ENCODE measurements at regions not wholly inside any gene's neighbourhood (a gene's known extent, or its start where the extent isn't known, plus 50 kb on each side); places are given as distances from the start of the nearest gene placed in this dataset.

- H2AFZ ChIP-seq (ENCODE audit: control insufficient read depth, low read length) = no peak overlapping the region
- TF ChIP-seq, protein P1, sequence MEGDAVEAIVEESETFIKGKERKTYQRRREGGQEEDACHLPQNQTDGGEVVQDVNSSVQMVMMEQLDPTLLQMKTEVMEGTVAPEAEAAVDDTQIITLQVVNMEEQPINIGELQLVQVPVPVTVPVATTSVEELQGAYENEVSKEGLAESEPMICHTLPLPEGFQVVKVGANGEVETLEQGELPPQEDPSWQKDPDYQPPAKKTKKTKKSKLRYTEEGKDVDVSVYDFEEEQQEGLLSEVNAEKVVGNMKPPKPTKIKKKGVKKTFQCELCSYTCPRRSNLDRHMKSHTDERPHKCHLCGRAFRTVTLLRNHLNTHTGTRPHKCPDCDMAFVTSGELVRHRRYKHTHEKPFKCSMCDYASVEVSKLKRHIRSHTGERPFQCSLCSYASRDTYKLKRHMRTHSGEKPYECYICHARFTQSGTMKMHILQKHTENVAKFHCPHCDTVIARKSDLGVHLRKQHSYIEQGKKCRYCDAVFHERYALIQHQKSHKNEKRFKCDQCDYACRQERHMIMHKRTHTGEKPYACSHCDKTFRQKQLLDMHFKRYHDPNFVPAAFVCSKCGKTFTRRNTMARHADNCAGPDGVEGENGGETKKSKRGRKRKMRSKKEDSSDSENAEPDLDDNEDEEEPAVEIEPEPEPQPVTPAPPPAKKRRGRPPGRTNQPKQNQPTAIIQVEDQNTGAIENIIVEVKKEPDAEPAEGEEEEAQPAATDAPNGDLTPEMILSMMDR (optimal IDR thresholded peaks at IDR 0.05 in 1 of 3, IDR thresholded peaks at IDR 0.05 in 1 of 3, conservative IDR thresholded peaks at IDR 0.05 in 1 of 3; ENCODE audit: extremely low read depth in 1 of 3, insufficient read depth in 2 of 3, low read length in 3 of 3) = no peak
- TF ChIP-seq EZH2 (IDR thresholded peaks at IDR 0.05; ENCODE audit: low read length) = no peak
- no peak overlapping the region for H3K4me3 ChIP-seq (ENCODE audit: control insufficient read depth in 2 of 3, extremely low read depth in 1 of 3, insufficient read depth in 2 of 3, low read depth in 1 of 3, low read length in 3 of 3)
- H3K9me1 ChIP-seq (ENCODE audit: control insufficient read depth, extremely low read depth, insufficient read depth, low read length) = no peaks in the 10 kb centered on the region
- no peak overlapping the region for H3K27ac ChIP-seq (ENCODE audit: control insufficient read depth, insufficient read depth, low read length)
- H3K27me3 ChIP-seq (ENCODE audit: control insufficient read depth, extremely low read depth, insufficient read depth, low read length) = no peaks in the 10 kb centered on the region
- H3K4me1 ChIP-seq (ENCODE audit: control insufficient read depth, extremely low read depth, insufficient read depth, low read length) = no peaks in the 10 kb centered on the region
- no peak overlapping the region for H3K4me2 ChIP-seq (ENCODE audit: control insufficient read depth, extremely low read depth, insufficient read depth, low read depth, low read length)
- no peaks in the 10 kb centered on the region for H3K9me3 ChIP-seq (ENCODE audit: control insufficient read depth, low read depth, low read length)
- no peaks in the 10 kb centered on the region for H3K79me2 ChIP-seq (ENCODE audit: control insufficient read depth, insufficient read depth, low read length)
- H3K36me3 ChIP-seq (ENCODE audit: control insufficient read depth in 2 of 2, extremely low read depth in 1 of 2, insufficient read depth in 2 of 2, low read length in 2 of 2) = no peaks in the 10 kb centered on the region
- no peak for DNase-seq (ENCODE audit: low read depth, low spot score)
- dilution Hi-C loops (cut with MboI; ENCODE audit: extremely low pct_ligation_motif_present, low sequenced_read_pairs) = no loop called here
- no peak for FAIRE-seq
- H4K20me1 ChIP-seq (ENCODE audit: control insufficient read depth, extremely low read depth, insufficient read depth, low read length) = no peaks in the 10 kb centered on the region
- H3K9ac ChIP-seq (ENCODE audit: control insufficient read depth, extremely low read depth, insufficient read depth, low read length) = no peak overlapping the region
Measured at GRCh38 chr2:30321466-30321865, 90.1 kb downstream of the LBH start.

GRCh38 chr2:30323499-30323898 is 92.2 kb downstream of the LBH start:
- Histone ChIP-seq H3K9me1 (ENCODE audit: control insufficient read depth, extremely low read depth, insufficient read depth, low read length) (no peaks in the 10 kb centered on the region), H3K9ac (ENCODE audit: control insufficient read depth, extremely low read depth, insufficient read depth, low read length) (no peak overlapping the region), H3K27me3 (ENCODE audit: control insufficient read depth, extremely low read depth, insufficient read depth, low read length) (no peaks in the 10 kb centered on the region), H3K4me1 (ENCODE audit: control insufficient read depth, extremely low read depth, insufficient read depth, low read length) (no peaks in the 10 kb centered on the region), H3K79me2 (ENCODE audit: control insufficient read depth, insufficient read depth, low read length) (no peaks in the 10 kb centered on the region), H3K4me2 (ENCODE audit: control insufficient read depth, extremely low read depth, insufficient read depth, low read depth, low read length) (no peak overlapping the region), H3K36me3 (ENCODE audit: control insufficient read depth in 2 of 2, extremely low read depth in 1 of 2, insufficient read depth in 2 of 2, low read length in 2 of 2) (no peaks in the 10 kb centered on the region), H3K9me3 (ENCODE audit: control insufficient read depth, low read depth, low read length) (no peaks in the 10 kb centered on the region), H3K27ac (ENCODE audit: control insufficient read depth, insufficient read depth, low read length) (no peak overlapping the region), H2AFZ (ENCODE audit: control insufficient read depth, low read length) (no peak overlapping the region), H3K4me3 (ENCODE audit: control insufficient read depth in 2 of 3, extremely low read depth in 1 of 3, insufficient read depth in 2 of 3, low read depth in 1 of 3, low read length in 3 of 3) (no peak overlapping the region), H4K20me1 (ENCODE audit: control insufficient read depth, extremely low read depth, insufficient read depth, low read length) (no peaks in the 10 kb centered on the region)
- dilution Hi-C loops (cut with MboI; ENCODE audit: extremely low pct_ligation_motif_present, low sequenced_read_pairs) = no loop called here
- DNase-seq (ENCODE audit: low read depth, low spot score) (no peak), FAIRE-seq (no peak)
- TF ChIP-seq EZH2 (IDR thresholded peaks at IDR 0.05; ENCODE audit: low read length) = no peak
- TF ChIP-seq, protein P1 (optimal IDR thresholded peaks at IDR 0.05 in 1 of 3, IDR thresholded peaks at IDR 0.05 in 1 of 3, conservative IDR thresholded peaks at IDR 0.05 in 1 of 3; ENCODE audit: extremely low read depth in 1 of 3, insufficient read depth in 2 of 3, low read length in 3 of 3) = no peak

Measured in keratinocyte (primary cell).